SK-N-SH (cell line): ENCODE measurements at regions not wholly inside any gene's neighbourhood (a gene's known extent, or its start where the extent isn't known, plus 50 kb on each side); places are given as distances from the start of the nearest gene placed in this dataset.

Source experiments
- CTCF ChIA-PET: fragments of 300-600, 350-600 bp; formaldehyde crosslinking; extraction: SDS; loops from one replicate; lab custom pipeline; 2021; lab: Yijun Ruan, JAX
- POLR2A ChIA-PET: fragments of 350-600 bp; sonication (Branson Sonifier 250); formaldehyde crosslinking; extraction: SDS; loops from one replicate; lab custom pipeline; 2020; ENCODE audit warnings: antibody characterized with exemption, inconsistent platforms; lab: Yijun Ruan, JAX
- DNase-seq: peaks from one replicate; pipeline ENCODE4 v3.0.0; 2012
- H2AFZ ChIP-seq: fragments of 200-600 bp; sonication (generic); 2 replicates; pipeline ENCODE4 v1.8.1; 2016; ENCODE audit warnings: antibody characterized with exemption, mild to moderate bottlenecking, low read depth
- H3F3A ChIP-seq: fragments of 200-600 bp; sonication (generic); replicated peaks from 2 replicates; pipeline ENCODE3; 2016; ENCODE audit warnings: antibody characterized with exemption, mild to moderate bottlenecking; ENCODE audit not compliant: insufficient read depth
- H3K27ac ChIP-seq, 2 experiments: fragments of 200-500 bp in 1 of 2; fragments of 200-600 bp in 1 of 2; sonication (Bioruptor generic) in 1 of 2; sonication (generic), shearing (Covaris generic) in 1 of 2; 2 replicates each; pipeline versions ENCODE4 v1.5.1 to v1.6.1; 2014 to 2016; ENCODE audit warnings: low read depth in 2 of 2, inconsistent platforms in 1 of 2, low read length in 1 of 2, mild to moderate bottlenecking in 1 of 2, mixed read lengths in 1 of 2
- H3K27me3 ChIP-seq: fragments of 200-600 bp; sonication (generic), shearing (Covaris generic); 2 replicates; pipeline ENCODE4 v1.6.1; 2016; ENCODE audit warnings: mixed run types; ENCODE audit not compliant: insufficient read depth
- H3K36me3 ChIP-seq, 2 experiments: fragments of 200-500 bp in 1 of 2; fragments of 200-600 bp in 1 of 2; sonication (Bioruptor generic) in 1 of 2; sonication (generic) in 1 of 2; replicated peaks in 1 of 2; 2 replicates each; pipeline versions ENCODE3 to v1.5.1; 2014 to 2016; ENCODE audit warnings: low read length in 1 of 2, mild to moderate bottlenecking in 1 of 2; ENCODE audit not compliant: insufficient read depth in 2 of 2, control insufficient read depth in 1 of 2
- H3K4me1 ChIP-seq, 2 experiments: fragments of 200-500 bp in 1 of 2; fragments of 200-600 bp in 1 of 2; sonication (Bioruptor generic) in 1 of 2; sonication (generic), shearing (Covaris generic) in 1 of 2; 2 replicates each; pipeline versions ENCODE4 v1.5.1 to v1.6.1; 2014 to 2016; ENCODE audit warnings: low read depth in 1 of 2, low read length in 1 of 2, mixed run types in 1 of 2; ENCODE audit not compliant: insufficient read depth in 2 of 2, control insufficient read depth in 1 of 2
- H3K4me2 ChIP-seq: fragments of 200-600 bp; sonication (generic), shearing (Covaris generic); 2 replicates; pipeline ENCODE4 v1.6.1; 2017; ENCODE audit warnings: mixed run types
- H3K4me3 ChIP-seq, 2 experiments: fragments of 200-500 bp in 1 of 2; fragments of 200-600 bp in 1 of 2; sonication (Bioruptor generic) in 1 of 2; sonication (generic), shearing (Covaris generic) in 1 of 2; 2 replicates each; pipeline versions ENCODE4 v1.5.1 to v1.8.1; 2014 to 2016; ENCODE audit warnings: low read depth in 2 of 2, inconsistent platforms in 1 of 2, low read length in 1 of 2, mild to moderate bottlenecking in 1 of 2, mixed read lengths in 1 of 2, moderate library complexity in 1 of 2
- H3K79me2 ChIP-seq: fragments of 200-600 bp; sonication (generic); 2 replicates; pipeline ENCODE4 v1.8.1; 2017; ENCODE audit warnings: mild to moderate bottlenecking; ENCODE audit not compliant: insufficient read depth
- H3K9ac ChIP-seq: fragments of 200-600 bp; sonication (generic); 2 replicates; pipeline ENCODE4 v1.6.1; 2017; ENCODE audit warnings: mixed run types
- H3K9me2 ChIP-seq: fragments of 200-600 bp; sonication (generic); 2 replicates; pipeline ENCODE4 v1.6.1; 2017; ENCODE audit warnings: mixed run types
- H3K9me3 ChIP-seq: fragments of 200-600 bp; sonication (generic); 2 replicates; pipeline ENCODE4 v1.6.1; 2017; ENCODE audit warnings: mixed run types, mild to moderate bottlenecking, moderate library complexity
- H4K20me1 ChIP-seq: fragments of 200-600 bp; sonication (generic); 2 replicates; pipeline ENCODE4 v1.6.1; 2017; ENCODE audit warnings: mild to moderate bottlenecking, mixed run types; ENCODE audit not compliant: insufficient read depth
- EP300 ChIP-seq, 2 experiments: IDR thresholded peaks; 2 replicates each; pipeline versions ENCODE4 v1.4.0 to v1.6.1; 2012; ENCODE audit warnings: borderline replicate concordance in 1 of 2, low read depth in 1 of 2, low read length in 1 of 2
- FOSL2 ChIP-seq: IDR thresholded peaks from 2 replicates; pipeline ENCODE4 v1.4.0; 2012; ENCODE audit warnings: low read depth, mild to moderate bottlenecking, moderate library complexity, borderline replicate concordance
- GATA2 ChIP-seq: sonication (generic); formaldehyde crosslinking; IDR thresholded peaks from 2 replicates; pipeline ENCODE4 v1.5.0; 2020; ENCODE audit warnings: mild to moderate bottlenecking, missing genetic modification reagents
- JUND ChIP-seq: IDR thresholded peaks from 2 replicates; pipeline ENCODE4 v1.4.0; 2012
- MAX ChIP-seq: IDR thresholded peaks from 2 replicates; pipeline ENCODE4 v1.4.0; 2012; ENCODE audit warnings: low read depth
- NFIC ChIP-seq: IDR thresholded peaks from 2 replicates; pipeline ENCODE4 v1.4.0; 2012; ENCODE audit warnings: borderline replicate concordance
- POLR2AphosphoS5 ChIP-seq: IDR thresholded peaks from 2 replicates; pipeline ENCODE4 v1.6.1; 2012; ENCODE audit warnings: low read depth, low read length
- RXRA ChIP-seq: IDR thresholded peaks from 2 replicates; pipeline ENCODE4 v1.4.0; 2012; ENCODE audit warnings: low read depth, mild to moderate bottlenecking, borderline replicate concordance
- SIN3A ChIP-seq: IDR thresholded peaks from 2 replicates; pipeline ENCODE4 v1.6.1; 2012; ENCODE audit warnings: low read depth, mild to moderate bottlenecking, low read length, moderate library complexity, borderline replicate concordance
- TAF1 ChIP-seq: IDR thresholded peaks from 2 replicates; pipeline ENCODE4 v1.6.1; 2012; ENCODE audit warnings: low read depth, mild to moderate bottlenecking, low read length, moderate library complexity, borderline replicate concordance
- TCF12 ChIP-seq: IDR thresholded peaks from 2 replicates; pipeline ENCODE4 v1.4.0; 2012
- TEAD4 ChIP-seq: IDR thresholded peaks from 2 replicates; pipeline ENCODE4 v1.4.0; 2012; ENCODE audit warnings: mild to moderate bottlenecking, borderline replicate concordance; ENCODE audit not compliant: insufficient read depth
- USF1 ChIP-seq: IDR thresholded peaks from 2 replicates; pipeline ENCODE4 v1.4.0; 2012; ENCODE audit warnings: low read depth, borderline replicate concordance
- YY1 ChIP-seq: IDR thresholded peaks from 2 replicates; pipeline ENCODE4 v1.4.0; 2012; ENCODE audit warnings: low read depth, mild to moderate bottlenecking
- WGBS: methylation state at CpG from one replicate; pipeline ENCODE4 v1.1.6; 2017; ENCODE audit warnings: low lambda C conversion rate; 5-methylcytosine and 5-hydroxymethylcytosine counted together
- TF ChIP-seq, protein P1 (sequence below): IDR thresholded peaks from 2 replicates; pipeline ENCODE4; 2012
- TF ChIP-seq, protein P2 (sequence below): fragments of 150-350 bp; IDR thresholded peaks from 2 replicates; pipeline ENCODE4 v1.6.1; 2016; ENCODE audit warnings: mild to moderate bottlenecking, low read depth, low read length
- TF ChIP-seq, protein P3 (sequence below): IDR thresholded peaks from 2 replicates; pipeline ENCODE4 v1.6.1; 2012; ENCODE audit warnings: mild to moderate bottlenecking, low read depth, low read length, moderate library complexity
- TF ChIP-seq, protein P4 (sequence below): fragments of 200-600 bp; sonication (generic); IDR thresholded peaks from 2 replicates; pipeline ENCODE4 v1.6.1; 2017; ENCODE audit warnings: antibody characterized with exemption, mild to moderate bottlenecking, moderate library complexity

- WGBS, result 17% methylated on average over 3 of the region's 3 CpGs
- DNase-seq, result no peak
- Histone ChIP-seq H3K9me2 (no peaks in the 10 kb centered on the region), H3K36me3 (no peaks in the 10 kb centered on the region), H3K4me1 (peaks cover 3 to 29% of the 10 kb centered on the region in 2 experiments; a peak in 2 of 4 replicates), H3K79me2 (no peaks in the 10 kb centered on the region), H3F3A (peaks cover 9% of the 10 kb centered on the region), H3K9ac (peak overlapping the region; percentile 12; the same call in 1 of the 2 replicates), H3K4me2 (peak overlapping the region; percentile 54), H2AFZ (peak overlapping the region; percentile 71; the same call in 1 of the 2 replicates), H3K4me3 (no peak overlapping the region; a peak in 1 of 4 replicates), H3K27me3 (no peaks in the 10 kb centered on the region), H3K9me3 (no peaks in the 10 kb centered on the region), H3K27ac (peak overlapping the region; percentile 61 to 82), H4K20me1 (no peaks in the 10 kb centered on the region)
- TF ChIP-seq TAF1 (no peak), EP300 (IDR thresholded peaks at IDR 0.05; ENCODE audit: borderline replicate concordance in 1 of 2, low read depth in 1 of 2, low read length in 1 of 2) (peak in 1 of 2 experiments; percentile 68; a peak in 2 of 4 replicates), MAX (0 out of 2 replicates have a peak, but pooled peaks have one; percentile 30), USF1 (no peak), RXRA (no peak; the same call in 1 of the 2 replicates), TEAD4 (peak; percentile 83), JUND (peak; percentile 89), YY1 (no peak), TCF12 (peak; percentile 81), SIN3A (no peak), POLR2AphosphoS5 (peak; percentile 20; the same call in 1 of the 2 replicates), NFIC (peak; percentile 78), FOSL2 (peak; percentile 83), GATA2 (CRISPR knock-in tag) (no peak)
- TF ChIP-seq, protein P1, sequence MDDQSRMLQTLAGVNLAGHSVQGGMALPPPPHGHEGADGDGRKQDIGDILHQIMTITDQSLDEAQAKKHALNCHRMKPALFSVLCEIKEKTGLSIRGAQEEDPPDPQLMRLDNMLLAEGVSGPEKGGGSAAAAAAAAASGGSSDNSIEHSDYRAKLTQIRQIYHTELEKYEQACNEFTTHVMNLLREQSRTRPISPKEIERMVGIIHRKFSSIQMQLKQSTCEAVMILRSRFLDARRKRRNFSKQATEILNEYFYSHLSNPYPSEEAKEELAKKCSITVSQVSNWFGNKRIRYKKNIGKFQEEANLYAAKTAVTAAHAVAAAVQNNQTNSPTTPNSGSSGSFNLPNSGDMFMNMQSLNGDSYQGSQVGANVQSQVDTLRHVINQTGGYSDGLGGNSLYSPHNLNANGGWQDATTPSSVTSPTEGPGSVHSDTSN, result peak; percentile 67
- TF ChIP-seq, protein P2, sequence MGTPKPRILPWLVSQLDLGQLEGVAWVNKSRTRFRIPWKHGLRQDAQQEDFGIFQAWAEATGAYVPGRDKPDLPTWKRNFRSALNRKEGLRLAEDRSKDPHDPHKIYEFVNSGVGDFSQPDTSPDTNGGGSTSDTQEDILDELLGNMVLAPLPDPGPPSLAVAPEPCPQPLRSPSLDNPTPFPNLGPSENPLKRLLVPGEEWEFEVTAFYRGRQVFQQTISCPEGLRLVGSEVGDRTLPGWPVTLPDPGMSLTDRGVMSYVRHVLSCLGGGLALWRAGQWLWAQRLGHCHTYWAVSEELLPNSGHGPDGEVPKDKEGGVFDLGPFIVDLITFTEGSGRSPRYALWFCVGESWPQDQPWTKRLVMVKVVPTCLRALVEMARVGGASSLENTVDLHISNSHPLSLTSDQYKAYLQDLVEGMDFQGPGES, result no peak
- TF ChIP-seq, protein P3, sequence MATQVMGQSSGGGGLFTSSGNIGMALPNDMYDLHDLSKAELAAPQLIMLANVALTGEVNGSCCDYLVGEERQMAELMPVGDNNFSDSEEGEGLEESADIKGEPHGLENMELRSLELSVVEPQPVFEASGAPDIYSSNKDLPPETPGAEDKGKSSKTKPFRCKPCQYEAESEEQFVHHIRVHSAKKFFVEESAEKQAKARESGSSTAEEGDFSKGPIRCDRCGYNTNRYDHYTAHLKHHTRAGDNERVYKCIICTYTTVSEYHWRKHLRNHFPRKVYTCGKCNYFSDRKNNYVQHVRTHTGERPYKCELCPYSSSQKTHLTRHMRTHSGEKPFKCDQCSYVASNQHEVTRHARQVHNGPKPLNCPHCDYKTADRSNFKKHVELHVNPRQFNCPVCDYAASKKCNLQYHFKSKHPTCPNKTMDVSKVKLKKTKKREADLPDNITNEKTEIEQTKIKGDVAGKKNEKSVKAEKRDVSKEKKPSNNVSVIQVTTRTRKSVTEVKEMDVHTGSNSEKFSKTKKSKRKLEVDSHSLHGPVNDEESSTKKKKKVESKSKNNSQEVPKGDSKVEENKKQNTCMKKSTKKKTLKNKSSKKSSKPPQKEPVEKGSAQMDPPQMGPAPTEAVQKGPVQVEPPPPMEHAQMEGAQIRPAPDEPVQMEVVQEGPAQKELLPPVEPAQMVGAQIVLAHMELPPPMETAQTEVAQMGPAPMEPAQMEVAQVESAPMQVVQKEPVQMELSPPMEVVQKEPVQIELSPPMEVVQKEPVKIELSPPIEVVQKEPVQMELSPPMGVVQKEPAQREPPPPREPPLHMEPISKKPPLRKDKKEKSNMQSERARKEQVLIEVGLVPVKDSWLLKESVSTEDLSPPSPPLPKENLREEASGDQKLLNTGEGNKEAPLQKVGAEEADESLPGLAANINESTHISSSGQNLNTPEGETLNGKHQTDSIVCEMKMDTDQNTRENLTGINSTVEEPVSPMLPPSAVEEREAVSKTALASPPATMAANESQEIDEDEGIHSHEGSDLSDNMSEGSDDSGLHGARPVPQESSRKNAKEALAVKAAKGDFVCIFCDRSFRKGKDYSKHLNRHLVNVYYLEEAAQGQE, result no peak
- TF ChIP-seq, protein P4, sequence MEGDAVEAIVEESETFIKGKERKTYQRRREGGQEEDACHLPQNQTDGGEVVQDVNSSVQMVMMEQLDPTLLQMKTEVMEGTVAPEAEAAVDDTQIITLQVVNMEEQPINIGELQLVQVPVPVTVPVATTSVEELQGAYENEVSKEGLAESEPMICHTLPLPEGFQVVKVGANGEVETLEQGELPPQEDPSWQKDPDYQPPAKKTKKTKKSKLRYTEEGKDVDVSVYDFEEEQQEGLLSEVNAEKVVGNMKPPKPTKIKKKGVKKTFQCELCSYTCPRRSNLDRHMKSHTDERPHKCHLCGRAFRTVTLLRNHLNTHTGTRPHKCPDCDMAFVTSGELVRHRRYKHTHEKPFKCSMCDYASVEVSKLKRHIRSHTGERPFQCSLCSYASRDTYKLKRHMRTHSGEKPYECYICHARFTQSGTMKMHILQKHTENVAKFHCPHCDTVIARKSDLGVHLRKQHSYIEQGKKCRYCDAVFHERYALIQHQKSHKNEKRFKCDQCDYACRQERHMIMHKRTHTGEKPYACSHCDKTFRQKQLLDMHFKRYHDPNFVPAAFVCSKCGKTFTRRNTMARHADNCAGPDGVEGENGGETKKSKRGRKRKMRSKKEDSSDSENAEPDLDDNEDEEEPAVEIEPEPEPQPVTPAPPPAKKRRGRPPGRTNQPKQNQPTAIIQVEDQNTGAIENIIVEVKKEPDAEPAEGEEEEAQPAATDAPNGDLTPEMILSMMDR, result no peak
- ChIA-PET POLR2A (no interaction called here), CTCF (interaction anchor here (0.7 kb wide), 1 partner anchor 267 kb away, joined by 3 read pairs; no protein-coding TSS in a partner anchor)
Measured at GRCh38 chr3:178352326-178353005, 183.8 kb upstream of the KCNMB2 start.
